ENCODE measurements at regions not wholly inside any gene's neighbourhood (a gene's known extent, or its start where the extent isn't known, plus 50 kb on each side); places are given as distances from the start of the nearest gene placed in this dataset.

- H3K27ac ChIP-seq (ENCODE audit: low read depth, low read length, poor library complexity, severe bottlenecking): no peak overlapping the region
- ChIA-PET POLR2A (ENCODE audit: low non-redundant PET) (no interaction called here), CTCF (no interaction called here)
- no peaks in the 10 kb centered on the region for H3K4me1 ChIP-seq (ENCODE audit: insufficient read depth, low read length, poor library complexity, severe bottlenecking)
- intact Hi-C loops (cut with micrococcal nuclease; ENCODE audit: unreplicated experiment): no loop called here
- H3K4me3 ChIP-seq (ENCODE audit: low read depth, low read length, poor library complexity, severe bottlenecking): no peak overlapping the region
- peaks cover 4% of the 10 kb centered on the region for H3K27me3 ChIP-seq (replicated peaks; ENCODE audit: insufficient read depth, low read depth, low read length, poor library complexity)
- BruUV-seq (replicated peaks): no TSS peak
- TF ChIP-seq CTCF (conservative IDR thresholded peaks at IDR 0.05; ENCODE audit: low read depth, low read length): no peak
- TF ChIP-seq EZH2 (IDR thresholded peaks at IDR 0.05; ENCODE audit: borderline replicate concordance, low read depth, low read length, poor library complexity, severe bottlenecking): no peak
- DNase-seq (ENCODE audit: low spot score): no peak
- no peaks in the 10 kb centered on the region for H3K9me3 ChIP-seq (ENCODE audit: low read depth, low read length, poor library complexity, severe bottlenecking)
- no peaks in the 10 kb centered on the region for H3K36me3 ChIP-seq (ENCODE audit: insufficient read depth, low read length, poor library complexity, severe bottlenecking)
These were observed 227.9 kb downstream of the TBXT start for GRCh38 chr6:165939601-165940290.

- Histone ChIP-seq H3K36me3 (ENCODE audit: insufficient read depth, low read length, poor library complexity, severe bottlenecking) (no peaks in the 10 kb centered on the region), H3K4me1 (ENCODE audit: insufficient read depth, low read length, poor library complexity, severe bottlenecking) (no peaks in the 10 kb centered on the region), H3K27me3 (replicated peaks; ENCODE audit: insufficient read depth, low read depth, low read length, poor library complexity) (peaks cover 4% of the 10 kb centered on the region), H3K27ac (ENCODE audit: low read depth, low read length, poor library complexity, severe bottlenecking) (no peak overlapping the region), H3K4me3 (ENCODE audit: low read depth, low read length, poor library complexity, severe bottlenecking) (no peak overlapping the region), H3K9me3 (ENCODE audit: low read depth, low read length, poor library complexity, severe bottlenecking) (no peaks in the 10 kb centered on the region)
- intact Hi-C loops (cut with micrococcal nuclease; ENCODE audit: unreplicated experiment): no loop called here
- ChIA-PET POLR2A (ENCODE audit: low non-redundant PET) (no interaction called here), CTCF (no interaction called here)
- DNase-seq (ENCODE audit: low spot score): no peak
- no TSS peak for BruUV-seq (replicated peaks)
- TF ChIP-seq CTCF (conservative IDR thresholded peaks at IDR 0.05; ENCODE audit: low read depth, low read length) (no peak), EZH2 (IDR thresholded peaks at IDR 0.05; ENCODE audit: borderline replicate concordance, low read depth, low read length, poor library complexity, severe bottlenecking) (no peak)
These were observed 228.6 kb downstream of the TBXT start for GRCh38 chr6:165939047-165939446.

- no peak for DNase-seq (ENCODE audit: low spot score)
- BruUV-seq (replicated peaks): no TSS peak
- CTCF ChIA-PET: interaction anchor here (0.6 kb wide), 1 partner anchor 162 kb away, joined by 3 read pairs; no protein-coding TSS in a partner anchor
- no peaks in the 10 kb centered on the region for H3K4me1 ChIP-seq (ENCODE audit: insufficient read depth, low read length, poor library complexity, severe bottlenecking)
- H3K27me3 ChIP-seq (replicated peaks; ENCODE audit: insufficient read depth, low read depth, low read length, poor library complexity): peaks cover 4% of the 10 kb centered on the region
- POLR2A ChIA-PET (ENCODE audit: low non-redundant PET): no interaction called here
- H3K4me3 ChIP-seq (ENCODE audit: low read depth, low read length, poor library complexity, severe bottlenecking): no peak overlapping the region
- TF ChIP-seq CTCF (conservative IDR thresholded peaks at IDR 0.05; ENCODE audit: low read depth, low read length) (no peak), EZH2 (IDR thresholded peaks at IDR 0.05; ENCODE audit: borderline replicate concordance, low read depth, low read length, poor library complexity, severe bottlenecking) (no peak)
- H3K27ac ChIP-seq (ENCODE audit: low read depth, low read length, poor library complexity, severe bottlenecking): no peak overlapping the region
- intact Hi-C loops (cut with micrococcal nuclease; ENCODE audit: unreplicated experiment): no loop called here
- H3K36me3 ChIP-seq (ENCODE audit: insufficient read depth, low read length, poor library complexity, severe bottlenecking): no peaks in the 10 kb centered on the region
- no peaks in the 10 kb centered on the region for H3K9me3 ChIP-seq (ENCODE audit: low read depth, low read length, poor library complexity, severe bottlenecking)
These were observed 229.9 kb downstream of the TBXT start for GRCh38 chr6:165937564-165938358.

Measured in A673 (cell line).